Upper lobe of left lung (tissue), 6 donors: ENCODE measurements at regions not wholly inside any gene's neighbourhood (a gene's known extent, or its start where the extent isn't known, plus 50 kb on each side); places are given as distances from the start of the nearest gene placed in this dataset.

Experiments
- ATAC-seq, 2 donors: fragments of 200-7000 bp; cut with Tn5 transposase; one replicate each; pipeline ENCODE4 v1.9.1; 2022; ENCODE audit warnings: mild to moderate bottlenecking in 2 of 2, moderate library complexity in 2 of 2; ENCODE audit not compliant: low FRiP score in 2 of 2
- DNase-seq, 2 donors: peaks; one replicate each; pipeline ENCODE4 v3.0.0-alpha.2; 2019 to 2020
- H3K27ac ChIP-seq, 4 donors: fragments of 200-600 bp; sonication (generic); one replicate each; pipeline ENCODE4 v1.5.1; 2016 to 2019
- H3K27me3 ChIP-seq, 4 donors: fragments of 200-600 bp; sonication (generic); one replicate each; pipeline ENCODE4 v1.5.1; 2017 to 2019
- H3K36me3 ChIP-seq, 4 donors: fragments of 200-600 bp; sonication (generic); one replicate each; pipeline ENCODE4 v1.5.1; 2016 to 2019
- H3K4me1 ChIP-seq, 4 donors: fragments of 200-600 bp; sonication (generic); one replicate each; pipeline ENCODE4 v1.5.1; 2018 to 2019
- H3K4me3 ChIP-seq, 4 donors: fragments of 200-600 bp; sonication (generic); one replicate each; pipeline ENCODE4 v1.5.1; 2017 to 2019; ENCODE audit warnings: mild to moderate bottlenecking in 2 of 4, moderate library complexity in 1 of 4
- H3K9me3 ChIP-seq, 4 donors: fragments of 200-600 bp; sonication (generic); one replicate each; pipeline ENCODE4 v1.5.1; 2018 to 2019
- CTCF ChIP-seq, 6 experiments: fragments of 450-650 bp in 4 of 6; fragments of 200-600 bp in 2 of 6; sonication (generic) in 2 of 6; IDR thresholded peaks; one replicate each; pipeline ENCODE4 v1.5.1; 2016 to 2019; ENCODE audit warnings: antibody characterized with exemption in 6 of 6
- EP300 ChIP-seq, 4 donors: sonication (generic); formaldehyde crosslinking; IDR thresholded peaks; one replicate each; pipeline ENCODE4 v1.5.1; 2017; ENCODE audit warnings: antibody characterized with exemption in 4 of 4, control low read depth in 2 of 4
- POLR2A ChIP-seq, 4 donors: fragments of 450-650 bp; IDR thresholded peaks; one replicate each; pipeline ENCODE4 v1.5.1; 2016 to 2017; ENCODE audit warnings: antibody characterized with exemption in 4 of 4, mild to moderate bottlenecking in 2 of 4
- POLR2AphosphoS5 ChIP-seq, 2 donors: sonication (generic); formaldehyde crosslinking; IDR thresholded peaks; one replicate each; pipeline ENCODE4 v1.5.1; 2017; ENCODE audit warnings: antibody characterized with exemption in 2 of 2
- WGBS, 2 donors: methylation state at CpG; one replicate each; pipeline ENCODE4 v1.1.5; 2017 to 2018; 5-methylcytosine and 5-hydroxymethylcytosine counted together
- donor health status: DM: no; HTN: no; CAD: no; lungs with moderate emphysema.
- donor health status: DM: no; HTN: yes; CAD: no; lungs with severe emphysema.

- no peaks in the 10 kb centered on the region for H3K4me1 ChIP-seq
- H3K4me3 ChIP-seq = no peak overlapping the region
- TF ChIP-seq POLR2A (IDR thresholded peaks at IDR 0.05) (no peak), CTCF (IDR thresholded peaks at IDR 0.05) (no peak), POLR2AphosphoS5 (IDR thresholded peaks at IDR 0.05) (no peak), EP300 (IDR thresholded peaks at IDR 0.05) (no peak)
- no peak for ATAC-seq
- WGBS, 2 donors = 68 to 83% methylated on average over 4 of the region's 4 CpGs
- H3K36me3 ChIP-seq = no peaks in the 10 kb centered on the region
- H3K27me3 ChIP-seq = no peaks in the 10 kb centered on the region
- no peak overlapping the region for H3K27ac ChIP-seq
- no peak for DNase-seq
- H3K9me3 ChIP-seq = no peaks in the 10 kb centered on the region
Measured at GRCh38 chr2:216305574-216305973, 66.7 kb downstream of the MARCHF4 start.

- Histone ChIP-seq H3K27me3 (no peaks in the 10 kb centered on the region), H3K4me3 (no peak overlapping the region), H3K36me3 (no peaks in the 10 kb centered on the region), H3K4me1 (no peaks in the 10 kb centered on the region), H3K9me3 (no peaks in the 10 kb centered on the region), H3K27ac (no peak overlapping the region)
- no peak for DNase-seq
- WGBS, 2 donors = 83 to 90% methylated on average over 3 of the region's 3 CpGs
- no peak for TF ChIP-seq EP300 (IDR thresholded peaks at IDR 0.05)
- no peak for TF ChIP-seq CTCF (IDR thresholded peaks at IDR 0.05)
- no peak for TF ChIP-seq POLR2A (IDR thresholded peaks at IDR 0.05)
- no peak for TF ChIP-seq POLR2AphosphoS5 (IDR thresholded peaks at IDR 0.05)
- ATAC-seq = no peak
Measured at GRCh38 chr2:216302981-216303676, 69.2 kb downstream of the MARCHF4 start.

- Histone ChIP-seq H3K27me3 (no peaks in the 10 kb centered on the region), H3K36me3 (no peaks in the 10 kb centered on the region), H3K9me3 (no peaks in the 10 kb centered on the region), H3K27ac (no peak overlapping the region), H3K4me3 (no peak overlapping the region), H3K4me1 (no peaks in the 10 kb centered on the region)
- no peak for DNase-seq
- 72 to 81% methylated on average over 2 of the region's 2 CpGs for WGBS, 2 donors
- ATAC-seq = no peak
- no peak for TF ChIP-seq CTCF (IDR thresholded peaks at IDR 0.05)
- no peak for TF ChIP-seq POLR2A (IDR thresholded peaks at IDR 0.05)
- TF ChIP-seq EP300 (IDR thresholded peaks at IDR 0.05) = no peak
- TF ChIP-seq POLR2AphosphoS5 (IDR thresholded peaks at IDR 0.05) = no peak
Measured at GRCh38 chr2:216300906-216301305, 71.4 kb downstream of the MARCHF4 start.

- Histone ChIP-seq H3K4me1 (no peaks in the 10 kb centered on the region), H3K27ac (no peak overlapping the region), H3K4me3 (no peak overlapping the region), H3K9me3 (no peaks in the 10 kb centered on the region), H3K36me3 (no peaks in the 10 kb centered on the region), H3K27me3 (no peaks in the 10 kb centered on the region)
- DNase-seq (no peak), ATAC-seq (no peak)
- WGBS, 2 donors = 71 to 86% methylated on average over 1 of the region's 1 CpG
- TF ChIP-seq EP300 (IDR thresholded peaks at IDR 0.05) = no peak
- TF ChIP-seq POLR2AphosphoS5 (IDR thresholded peaks at IDR 0.05) = no peak
- TF ChIP-seq CTCF (IDR thresholded peaks at IDR 0.05) = no peak
- TF ChIP-seq POLR2A (IDR thresholded peaks at IDR 0.05) = no peak
Measured at GRCh38 chr2:216299588-216299987, 72.7 kb downstream of the MARCHF4 start.
